ENCODE measurements at regions not wholly inside any gene's neighbourhood (a gene's known extent, or its start where the extent isn't known, plus 50 kb on each side); places are given as distances from the start of the nearest gene placed in this dataset.

DNA sequence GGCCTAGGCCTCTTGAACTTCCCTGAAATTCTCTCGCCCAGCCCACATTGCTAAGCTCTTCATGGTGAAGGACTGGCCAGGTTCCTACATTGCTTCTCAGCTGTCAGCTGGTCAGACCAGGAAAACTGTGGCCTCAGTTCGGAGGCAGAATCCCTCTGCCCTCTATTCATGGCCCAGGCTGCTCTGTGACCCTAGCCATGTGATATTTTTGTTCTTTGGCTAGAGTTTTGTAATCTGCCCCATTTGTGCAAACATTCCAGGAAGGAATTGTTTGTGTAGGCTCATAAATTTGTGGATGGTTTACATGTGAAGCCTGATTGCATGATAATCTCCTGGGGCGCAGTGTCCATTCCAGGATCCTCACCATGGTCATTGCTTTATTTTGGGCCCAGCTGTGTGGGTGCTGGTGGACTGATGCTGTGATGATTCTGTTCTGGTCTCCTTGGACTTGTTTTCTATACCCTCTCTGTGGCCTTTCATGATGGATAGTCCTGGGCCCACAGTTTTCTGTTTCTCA is 149.1 kb upstream of the E2F8 start:
- Histone ChIP-seq H3K79me2 (ENCODE audit: control insufficient read depth, insufficient read depth, low read length) (no peaks in the 10 kb centered on the region), H4K20me1 (ENCODE audit: control insufficient read depth, insufficient read depth) (no peaks in the 10 kb centered on the region), H3K36me3 (ENCODE audit: control insufficient read depth in 2 of 2, insufficient read depth in 2 of 2, low read length in 1 of 2) (no peaks in the 10 kb centered on the region), H3K27ac (ENCODE audit: control insufficient read depth, insufficient read depth) (no peak overlapping the region), H3K27me3 (replicated peaks in 1 of 2; ENCODE audit: control insufficient read depth in 2 of 2, insufficient read depth in 2 of 2, low read length in 1 of 2) (no peaks in the 10 kb centered on the region; a peak in 1 of 4 replicates), H3K4me1 (ENCODE audit: control insufficient read depth, insufficient read depth, low read length) (peaks cover 4% of the 10 kb centered on the region), H3K4me3 (no peak overlapping the region), H3K9me3 (replicated peaks; ENCODE audit: control insufficient read depth, insufficient read depth, low read length) (no peaks in the 10 kb centered on the region; the same call in 1 of the 3 replicates), H3K4me2 (ENCODE audit: control insufficient read depth, insufficient read depth) (no peak overlapping the region), H3K9ac (ENCODE audit: control insufficient read depth, insufficient read depth, low read length) (no peak overlapping the region), H2AFZ (ENCODE audit: control insufficient read depth, low read depth, low read length) (no peak overlapping the region)
- no peak for DNase-seq (ENCODE audit: low read depth, low spot score)
- RAD21 ChIA-PET (ENCODE audit: unreplicated experiment), result no interaction called here
- FAIRE-seq, result no peak
- SMC1A ChIA-PET (ENCODE audit: uncharacterized antibody, unreplicated experiment), result interaction anchor here (1.2 kb wide), 1 partner anchor 12 kb away, joined by 3 read pairs; no protein-coding TSS in a partner anchor
- intact Hi-C loops (cut with micrococcal nuclease; ENCODE audit: unreplicated experiment), result no loop called here
- 64% methylated on average over 3 of the region's 3 CpGs for WGBS (ENCODE audit: insufficient coverage, insufficient replicate concordance, low lambda C conversion rate, missing lambda C conversion rate)
- CTCF ChIA-PET, result no interaction called here
- no TSS peak for BruUV-seq (replicated peaks)
- POLR2A ChIA-PET, result no interaction called here
- no peak for ATAC-seq
- TF ChIP-seq PAX5 (IDR thresholded peaks at IDR 0.05; ENCODE audit: borderline replicate concordance, low read depth, low read length), result no peak
- no peak for TF ChIP-seq CHD4 (IDR thresholded peaks at IDR 0.05)
- no peak for TF ChIP-seq ZNF274 (IDR thresholded peaks at IDR 0.05; ENCODE audit: insufficient read depth, insufficient read length)
- TF ChIP-seq NFIC (IDR thresholded peaks at IDR 0.05; ENCODE audit: low read depth, low read length), result no peak
- no peak for TF ChIP-seq CREM (IDR thresholded peaks at IDR 0.05; ENCODE audit: low read depth)
- TF ChIP-seq, protein P1, sequence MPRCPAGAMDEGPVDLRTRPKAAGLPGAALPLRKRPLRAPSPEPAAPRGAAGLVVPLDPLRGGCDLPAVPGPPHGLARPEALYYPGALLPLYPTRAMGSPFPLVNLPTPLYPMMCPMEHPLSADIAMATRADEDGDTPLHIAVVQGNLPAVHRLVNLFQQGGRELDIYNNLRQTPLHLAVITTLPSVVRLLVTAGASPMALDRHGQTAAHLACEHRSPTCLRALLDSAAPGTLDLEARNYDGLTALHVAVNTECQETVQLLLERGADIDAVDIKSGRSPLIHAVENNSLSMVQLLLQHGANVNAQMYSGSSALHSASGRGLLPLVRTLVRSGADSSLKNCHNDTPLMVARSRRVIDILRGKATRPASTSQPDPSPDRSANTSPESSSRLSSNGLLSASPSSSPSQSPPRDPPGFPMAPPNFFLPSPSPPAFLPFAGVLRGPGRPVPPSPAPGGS (IDR thresholded peaks at IDR 0.05; ENCODE audit: borderline replicate concordance, insufficient read depth, low read depth, low read length, poor library complexity, severe bottlenecking), result no peak
- in situ Hi-C loops (cut with MboI), result no loop called here

DNA sequence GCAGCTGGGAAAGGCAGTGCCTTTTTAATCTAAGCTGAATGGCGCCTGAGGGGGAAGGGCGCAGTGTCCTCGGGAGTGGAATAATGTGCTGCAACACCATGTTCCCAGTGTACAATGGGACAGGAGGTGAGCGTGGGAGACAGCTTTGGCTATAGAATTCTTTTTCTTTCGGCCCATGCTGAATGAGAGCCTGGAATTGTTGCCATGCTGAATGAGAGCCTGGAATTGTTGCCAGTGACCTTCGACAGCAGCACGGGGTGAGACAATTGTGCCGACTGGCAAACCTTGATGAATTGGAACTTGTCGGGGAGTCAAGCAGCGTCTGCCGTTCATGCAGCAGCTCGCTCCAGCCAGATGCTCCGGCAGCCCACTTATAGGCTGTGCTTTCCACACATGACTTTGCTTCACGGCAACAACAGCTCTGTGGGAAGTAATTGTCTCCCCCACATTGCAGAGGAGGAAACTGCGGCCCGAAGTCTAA is 141.4 kb upstream of the E2F8 start:
- ChIA-PET SMC1A (ENCODE audit: uncharacterized antibody, unreplicated experiment) (interaction anchor here (0.6 to 1.6 kb wide), 2 partner anchors 18 to 35 kb away, joined by 3 read pairs; no protein-coding TSS in a partner anchor), POLR2A (no interaction called here), CTCF (interaction anchor here (1.2 to 1.3 kb wide), 2 partner anchors 11 to 15 kb away, joined by 3 to 4 read pairs; no protein-coding TSS in a partner anchor), RAD21 (ENCODE audit: unreplicated experiment) (interaction anchor here (1.3 kb wide), 1 partner anchor 52 kb away, joined by 3 read pairs; no protein-coding TSS in a partner anchor)
- FAIRE-seq, result no peak
- DNase-seq (ENCODE audit: low read depth, low spot score), result no peak
- no peak overlapping the region for H2AFZ ChIP-seq (ENCODE audit: control insufficient read depth, low read depth, low read length)
- H3K4me3 ChIP-seq, result no peak overlapping the region
- no peak for ATAC-seq
- no peaks in the 10 kb centered on the region for H3K36me3 ChIP-seq (ENCODE audit: control insufficient read depth in 2 of 2, insufficient read depth in 2 of 2, low read length in 1 of 2)
- no peak overlapping the region for H3K9ac ChIP-seq (ENCODE audit: control insufficient read depth, insufficient read depth, low read length)
- no peak overlapping the region for H3K27ac ChIP-seq (ENCODE audit: control insufficient read depth, insufficient read depth)
- WGBS (ENCODE audit: insufficient coverage, insufficient replicate concordance, low lambda C conversion rate, missing lambda C conversion rate), result 70% methylated on average over 16 of the region's 16 CpGs
- H3K9me3 ChIP-seq (replicated peaks; ENCODE audit: control insufficient read depth, insufficient read depth, low read length), result no peaks in the 10 kb centered on the region
- H3K27me3 ChIP-seq (replicated peaks in 1 of 2; ENCODE audit: control insufficient read depth in 2 of 2, insufficient read depth in 2 of 2, low read length in 1 of 2), result no peaks in the 10 kb centered on the region; a peak in 1 of 4 replicates
- H3K79me2 ChIP-seq (ENCODE audit: control insufficient read depth, insufficient read depth, low read length), result no peaks in the 10 kb centered on the region
- no peaks in the 10 kb centered on the region for H3K4me1 ChIP-seq (ENCODE audit: control insufficient read depth, insufficient read depth, low read length)
- in situ Hi-C loops (cut with MboI), result no loop called here
- intact Hi-C loops (cut with micrococcal nuclease; ENCODE audit: unreplicated experiment), result no loop called here
- no TSS peak for BruUV-seq (replicated peaks)
- H4K20me1 ChIP-seq (ENCODE audit: control insufficient read depth, insufficient read depth), result no peaks in the 10 kb centered on the region
- H3K4me2 ChIP-seq (ENCODE audit: control insufficient read depth, insufficient read depth), result no peak overlapping the region
- TF ChIP-seq YY1 (IDR thresholded peaks at IDR 0.05; ENCODE audit: low read depth, low read length), result no peak
- TF ChIP-seq, protein P2, sequence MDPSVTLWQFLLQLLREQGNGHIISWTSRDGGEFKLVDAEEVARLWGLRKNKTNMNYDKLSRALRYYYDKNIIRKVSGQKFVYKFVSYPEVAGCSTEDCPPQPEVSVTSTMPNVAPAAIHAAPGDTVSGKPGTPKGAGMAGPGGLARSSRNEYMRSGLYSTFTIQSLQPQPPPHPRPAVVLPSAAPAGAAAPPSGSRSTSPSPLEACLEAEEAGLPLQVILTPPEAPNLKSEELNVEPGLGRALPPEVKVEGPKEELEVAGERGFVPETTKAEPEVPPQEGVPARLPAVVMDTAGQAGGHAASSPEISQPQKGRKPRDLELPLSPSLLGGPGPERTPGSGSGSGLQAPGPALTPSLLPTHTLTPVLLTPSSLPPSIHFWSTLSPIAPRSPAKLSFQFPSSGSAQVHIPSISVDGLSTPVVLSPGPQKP (IDR thresholded peaks at IDR 0.05; ENCODE audit: low read depth, low read length), result no peak
- TF ChIP-seq SMARCA5 (IDR thresholded peaks at IDR 0.05), result no peak
- no peak for TF ChIP-seq NR2F1 (conservative IDR thresholded peaks at IDR 0.05)
- no peak for TF ChIP-seq SMAD5 (IDR thresholded peaks at IDR 0.05; ENCODE audit: low read depth)
- TF ChIP-seq EZH2 (IDR thresholded peaks at IDR 0.05; ENCODE audit: borderline replicate concordance, control insufficient read depth, low read depth, low read length), result no peak
- no peak for TF ChIP-seq NFIC (IDR thresholded peaks at IDR 0.05; ENCODE audit: low read depth, low read length)
- TF ChIP-seq SREBF2 (IDR thresholded peaks at IDR 0.05; ENCODE audit: low read length), result no peak
- no peak for TF ChIP-seq POU2F2 (IDR thresholded peaks at IDR 0.05; ENCODE audit: borderline replicate concordance, low read depth, low read length)
- TF ChIP-seq MTA2 (IDR thresholded peaks at IDR 0.05; ENCODE audit: low read depth), result no peak
- no peak for TF ChIP-seq MYB (IDR thresholded peaks at IDR 0.05; ENCODE audit: borderline replicate concordance, low read depth, low read length)
- TF ChIP-seq ZBED1 (IDR thresholded peaks at IDR 0.05; ENCODE audit: borderline replicate concordance), result no peak
- TF ChIP-seq SIX5 (IDR thresholded peaks at IDR 0.05; ENCODE audit: low read depth, low read length, severe bottlenecking), result no peak

Measured in GM12878 (cell line).